ENCODE measurements at regions not wholly inside any gene's neighbourhood (a gene's known extent, or its start where the extent isn't known, plus 50 kb on each side); places are given as distances from the start of the nearest gene placed in this dataset.

DNA sequence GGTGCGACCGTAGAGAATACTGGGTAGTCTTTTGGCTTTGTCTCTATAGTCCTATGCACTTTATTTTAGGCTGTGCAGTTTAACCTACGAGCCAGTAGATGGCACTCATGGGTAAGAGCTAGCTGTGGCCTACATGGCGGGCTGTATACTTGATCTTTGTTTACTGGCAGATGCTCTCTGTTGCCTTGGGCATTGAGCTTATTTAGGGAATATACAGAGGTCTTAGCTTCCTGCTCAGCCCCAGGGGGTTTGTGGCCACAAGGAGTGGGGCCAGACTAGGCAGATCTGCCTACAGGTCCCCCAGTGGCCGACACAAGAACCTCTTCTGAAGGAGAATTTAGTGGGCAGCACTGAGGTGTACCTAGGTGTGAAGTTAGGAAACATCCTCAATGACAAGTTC lies 227.6 kb upstream of the HDX start:
- Histone ChIP-seq H3K9ac (ENCODE audit: low read length) (peak overlapping the region; percentile 13; the same call in 1 of the 2 replicates), H4K20me1 (ENCODE audit: insufficient read depth, low read length) (no peaks in the 10 kb centered on the region), H3K36me3 (replicated peaks; ENCODE audit: low read depth, low read length) (no peaks in the 10 kb centered on the region), H3K4me3 (ENCODE audit: low read length) (peak overlapping the region; percentile 71), H3K79me2 (ENCODE audit: low read length) (no peaks in the 10 kb centered on the region), H3K4me2 (ENCODE audit: low read length) (peak overlapping the region; percentile 87), H3K27me3 (ENCODE audit: low read depth, low read length) (no peaks in the 10 kb centered on the region), H3K9me3 (ENCODE audit: insufficient read depth, low read length) (no peaks in the 10 kb centered on the region), H2AFZ (ENCODE audit: low read depth, low read length) (peak overlapping the region; percentile 94), H3K27ac (ENCODE audit: low read length) (no peak overlapping the region), H3K4me1 (ENCODE audit: low read length) (no peaks in the 10 kb centered on the region)
- TF ChIP-seq EZH2phosphoT487 (IDR thresholded peaks at IDR 0.05; ENCODE audit: low read depth): no peak
- TF ChIP-seq, protein P1, sequence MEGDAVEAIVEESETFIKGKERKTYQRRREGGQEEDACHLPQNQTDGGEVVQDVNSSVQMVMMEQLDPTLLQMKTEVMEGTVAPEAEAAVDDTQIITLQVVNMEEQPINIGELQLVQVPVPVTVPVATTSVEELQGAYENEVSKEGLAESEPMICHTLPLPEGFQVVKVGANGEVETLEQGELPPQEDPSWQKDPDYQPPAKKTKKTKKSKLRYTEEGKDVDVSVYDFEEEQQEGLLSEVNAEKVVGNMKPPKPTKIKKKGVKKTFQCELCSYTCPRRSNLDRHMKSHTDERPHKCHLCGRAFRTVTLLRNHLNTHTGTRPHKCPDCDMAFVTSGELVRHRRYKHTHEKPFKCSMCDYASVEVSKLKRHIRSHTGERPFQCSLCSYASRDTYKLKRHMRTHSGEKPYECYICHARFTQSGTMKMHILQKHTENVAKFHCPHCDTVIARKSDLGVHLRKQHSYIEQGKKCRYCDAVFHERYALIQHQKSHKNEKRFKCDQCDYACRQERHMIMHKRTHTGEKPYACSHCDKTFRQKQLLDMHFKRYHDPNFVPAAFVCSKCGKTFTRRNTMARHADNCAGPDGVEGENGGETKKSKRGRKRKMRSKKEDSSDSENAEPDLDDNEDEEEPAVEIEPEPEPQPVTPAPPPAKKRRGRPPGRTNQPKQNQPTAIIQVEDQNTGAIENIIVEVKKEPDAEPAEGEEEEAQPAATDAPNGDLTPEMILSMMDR (IDR thresholded peaks at IDR 0.05; ENCODE audit: low read depth, low read length): peak; percentile 94

DNA sequence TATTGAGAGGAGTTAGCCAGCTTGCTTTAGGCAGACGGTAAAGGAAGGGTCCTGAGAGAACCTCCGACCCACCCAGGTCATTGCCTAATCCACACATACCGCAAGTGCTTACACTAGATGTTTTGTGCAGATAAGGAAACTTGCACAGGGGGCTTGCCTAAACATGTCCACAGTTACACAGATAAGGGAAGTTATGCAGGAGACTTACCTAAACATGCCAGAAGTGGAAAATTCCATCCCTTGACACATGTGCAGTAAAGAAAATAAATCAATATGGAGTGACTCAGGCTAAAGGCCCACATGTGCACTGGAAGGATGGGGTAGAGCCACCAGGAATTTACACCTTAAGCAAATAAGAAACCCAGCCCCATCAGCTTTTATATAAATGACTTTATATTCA lies 232.8 kb upstream of the HDX start:
- Histone ChIP-seq H3K27ac (ENCODE audit: low read length) (no peak overlapping the region), H2AFZ (ENCODE audit: low read depth, low read length) (no peak overlapping the region), H3K79me2 (ENCODE audit: low read length) (no peaks in the 10 kb centered on the region), H3K4me1 (ENCODE audit: low read length) (no peaks in the 10 kb centered on the region), H3K4me2 (ENCODE audit: low read length) (no peak overlapping the region), H3K9me3 (ENCODE audit: insufficient read depth, low read length) (no peaks in the 10 kb centered on the region), H3K36me3 (replicated peaks; ENCODE audit: low read depth, low read length) (no peaks in the 10 kb centered on the region), H3K4me3 (ENCODE audit: low read length) (no peak overlapping the region), H4K20me1 (ENCODE audit: insufficient read depth, low read length) (no peaks in the 10 kb centered on the region), H3K27me3 (ENCODE audit: low read depth, low read length) (no peaks in the 10 kb centered on the region), H3K9ac (ENCODE audit: low read length) (no peak overlapping the region)
- TF ChIP-seq, protein P1 (IDR thresholded peaks at IDR 0.05; ENCODE audit: low read depth, low read length): no peak
- no peak for TF ChIP-seq EZH2phosphoT487 (IDR thresholded peaks at IDR 0.05; ENCODE audit: low read depth)

DNA sequence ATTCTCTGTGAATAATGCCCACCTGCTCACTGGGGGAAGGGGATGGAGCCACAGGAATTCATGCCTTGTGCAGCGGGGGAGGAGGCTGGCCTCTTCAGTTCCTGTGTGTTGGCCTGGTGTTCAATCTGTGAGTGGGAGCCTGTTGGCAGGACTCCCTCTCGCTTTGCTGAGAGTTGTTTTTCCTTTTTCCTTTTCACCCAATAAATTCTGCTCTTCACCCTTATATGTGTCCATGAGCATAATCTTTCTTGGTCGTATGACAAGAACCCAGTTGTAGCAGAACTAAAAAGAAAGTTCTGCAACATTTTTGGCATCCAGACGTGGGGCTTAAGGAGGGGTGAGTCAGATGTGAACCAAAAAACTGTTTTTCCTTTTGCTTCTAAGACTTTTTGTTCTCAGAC lies 235.2 kb upstream of the HDX start:
- H3K79me2 ChIP-seq (ENCODE audit: low read length): no peaks in the 10 kb centered on the region
- H3K4me3 ChIP-seq (ENCODE audit: low read length): no peak overlapping the region
- no peaks in the 10 kb centered on the region for H3K4me1 ChIP-seq (ENCODE audit: low read length)
- no peaks in the 10 kb centered on the region for H3K36me3 ChIP-seq (replicated peaks; ENCODE audit: low read depth, low read length)
- no peaks in the 10 kb centered on the region for H3K9me3 ChIP-seq (ENCODE audit: insufficient read depth, low read length)
- no peaks in the 10 kb centered on the region for H3K27me3 ChIP-seq (ENCODE audit: low read depth, low read length)
- TF ChIP-seq, protein P1 (IDR thresholded peaks at IDR 0.05; ENCODE audit: low read depth, low read length): no peak
- no peak for TF ChIP-seq EZH2phosphoT487 (IDR thresholded peaks at IDR 0.05; ENCODE audit: low read depth)
- no peak overlapping the region for H3K9ac ChIP-seq (ENCODE audit: low read length)
- no peak overlapping the region for H2AFZ ChIP-seq (ENCODE audit: low read depth, low read length)
- H3K27ac ChIP-seq (ENCODE audit: low read length): no peak overlapping the region
- no peaks in the 10 kb centered on the region for H4K20me1 ChIP-seq (ENCODE audit: insufficient read depth, low read length)
- no peak overlapping the region for H3K4me2 ChIP-seq (ENCODE audit: low read length)

DNA sequence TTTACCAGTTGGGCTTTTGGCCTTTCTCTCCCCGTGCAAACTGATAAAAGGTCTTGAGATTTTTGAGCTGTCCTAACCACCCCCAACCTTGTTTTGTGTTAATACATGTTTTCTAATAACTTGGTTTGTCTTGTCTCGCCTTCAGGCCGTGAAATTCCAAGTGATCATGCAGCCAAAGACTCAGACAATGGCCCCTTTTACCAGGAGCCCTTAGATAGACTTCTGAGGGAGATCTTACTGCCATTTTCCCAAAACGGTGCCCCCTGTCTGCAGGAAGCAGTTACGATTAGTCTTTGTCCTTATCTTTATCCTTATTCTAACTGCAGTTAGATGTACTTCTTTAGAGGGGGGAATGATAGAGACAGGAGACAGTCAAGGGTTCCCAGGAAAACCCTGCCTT lies 245.3 kb upstream of the HDX start:
- no peaks in the 10 kb centered on the region for H3K79me2 ChIP-seq (ENCODE audit: low read length)
- H3K9me3 ChIP-seq (ENCODE audit: insufficient read depth, low read length): no peaks in the 10 kb centered on the region
- no peaks in the 10 kb centered on the region for H4K20me1 ChIP-seq (ENCODE audit: insufficient read depth, low read length)
- no peak overlapping the region for H3K9ac ChIP-seq (ENCODE audit: low read length)
- H2AFZ ChIP-seq (ENCODE audit: low read depth, low read length): no peak overlapping the region
- no peak for TF ChIP-seq EZH2phosphoT487 (IDR thresholded peaks at IDR 0.05; ENCODE audit: low read depth)
- TF ChIP-seq, protein P1 (IDR thresholded peaks at IDR 0.05; ENCODE audit: low read depth, low read length): no peak
- H3K4me2 ChIP-seq (ENCODE audit: low read length): no peak overlapping the region
- H3K36me3 ChIP-seq (replicated peaks; ENCODE audit: low read depth, low read length): no peaks in the 10 kb centered on the region
- no peak overlapping the region for H3K27ac ChIP-seq (ENCODE audit: low read length)
- H3K4me3 ChIP-seq (ENCODE audit: low read length): no peak overlapping the region
- no peaks in the 10 kb centered on the region for H3K4me1 ChIP-seq (ENCODE audit: low read length)
- H3K27me3 ChIP-seq (ENCODE audit: low read depth, low read length): no peaks in the 10 kb centered on the region

Measured in OCI-LY3 (cell line).